HFFc6 (cell line): ENCODE measurements at regions not wholly inside any gene's neighbourhood (a gene's known extent, or its start where the extent isn't known, plus 50 kb on each side); places are given as distances from the start of the nearest gene placed in this dataset.

Experiments used
- DNase-seq: peaks from one replicate; pipeline ENCODE4 v3.0.0-alpha.2; 2018
- H3K27ac Mint-ChIP-seq: 2 replicates; pipeline ENCODE4 v1.8.0; 2020; ENCODE audit warnings: mild to moderate bottlenecking, mixed read lengths
- H3K27me3 Mint-ChIP-seq: 2 replicates; pipeline ENCODE4 v1.8.0; 2021; ENCODE audit warnings: mild to moderate bottlenecking, moderate library complexity, mixed read lengths; ENCODE audit not compliant: insufficient read depth
- H3K36me3 Mint-ChIP-seq: 2 replicates; pipeline ENCODE4 v1.8.0; 2021; ENCODE audit warnings: low read depth, mixed read lengths
- H3K4me1 Mint-ChIP-seq: 2 replicates; pipeline ENCODE4 v1.8.0; 2020; ENCODE audit warnings: low read depth, mixed read lengths
- H3K4me3 Mint-ChIP-seq: 2 replicates; pipeline ENCODE4 v1.8.0; 2020; ENCODE audit warnings: mild to moderate bottlenecking, moderate library complexity, mixed read lengths
- H3K9me3 Mint-ChIP-seq: 2 replicates; pipeline ENCODE4 v1.8.0; 2020; ENCODE audit warnings: mild to moderate bottlenecking, mixed read lengths
- CTCF ChIP-seq: fragments of 200-600 bp; sonication (generic); IDR thresholded peaks from 2 replicates; pipeline ENCODE4 v1.5.0; 2021; ENCODE audit warnings: antibody characterized with exemption, mild to moderate bottlenecking

- peaks cover 27% of the 10 kb centered on the region for H3K9me3 Mint-ChIP-seq
- H3K4me1 Mint-ChIP-seq = no peaks in the 10 kb centered on the region
- no peaks in the 10 kb centered on the region for H3K27me3 Mint-ChIP-seq
- no peak overlapping the region for H3K27ac Mint-ChIP-seq
- DNase-seq = no peak
- H3K36me3 Mint-ChIP-seq = no peaks in the 10 kb centered on the region
- TF ChIP-seq CTCF = no peak
- no peak overlapping the region for H3K4me3 Mint-ChIP-seq
Observed at GRCh38 chrX:26414534-26414933, 198.6 kb downstream of the MAGEB5 start.

- no peak overlapping the region for H3K27ac Mint-ChIP-seq
- H3K9me3 Mint-ChIP-seq = peaks cover 4% of the 10 kb centered on the region; the same call in 1 of the 2 replicates
- no peak for DNase-seq
- H3K4me3 Mint-ChIP-seq = no peak overlapping the region
- H3K4me1 Mint-ChIP-seq = no peaks in the 10 kb centered on the region
- H3K36me3 Mint-ChIP-seq = no peaks in the 10 kb centered on the region
- no peaks in the 10 kb centered on the region for H3K27me3 Mint-ChIP-seq
- no peak for TF ChIP-seq CTCF
Observed at GRCh38 chrX:26411045-26411444, 195.1 kb downstream of the MAGEB5 start.

GRCh38 chrX:26409636-26410035 lies 193.7 kb downstream of the MAGEB5 start:
- no peak for DNase-seq
- H3K27me3 Mint-ChIP-seq = no peaks in the 10 kb centered on the region
- H3K9me3 Mint-ChIP-seq = peaks cover 4% of the 10 kb centered on the region; the same call in 1 of the 2 replicates
- no peak overlapping the region for H3K27ac Mint-ChIP-seq
- no peaks in the 10 kb centered on the region for H3K36me3 Mint-ChIP-seq
- H3K4me1 Mint-ChIP-seq = no peaks in the 10 kb centered on the region
- no peak overlapping the region for H3K4me3 Mint-ChIP-seq
- TF ChIP-seq CTCF = no peak

- no peak overlapping the region for H3K4me3 Mint-ChIP-seq
- no peaks in the 10 kb centered on the region for H3K27me3 Mint-ChIP-seq
- no peaks in the 10 kb centered on the region for H3K4me1 Mint-ChIP-seq
- H3K27ac Mint-ChIP-seq = no peak overlapping the region
- peaks cover 2% of the 10 kb centered on the region for H3K9me3 Mint-ChIP-seq
- DNase-seq = no peak
- no peaks in the 10 kb centered on the region for H3K36me3 Mint-ChIP-seq
- TF ChIP-seq CTCF = no peak
Observed at GRCh38 chrX:26387906-26388305, 171.9 kb downstream of the MAGEB5 start.

- Mint-ChIP-seq H3K9me3 (no peaks in the 10 kb centered on the region), H3K4me1 (no peaks in the 10 kb centered on the region), H3K27me3 (no peaks in the 10 kb centered on the region), H3K4me3 (no peak overlapping the region), H3K27ac (no peak overlapping the region), H3K36me3 (no peaks in the 10 kb centered on the region)
- TF ChIP-seq CTCF = no peak
- DNase-seq = no peak
Observed at GRCh38 chrX:26376037-26376708, 160.2 kb downstream of the MAGEB5 start.

- Mint-ChIP-seq H3K4me3 (no peak overlapping the region), H3K4me1 (no peaks in the 10 kb centered on the region), H3K27ac (no peak overlapping the region), H3K36me3 (no peaks in the 10 kb centered on the region), H3K9me3 (no peaks in the 10 kb centered on the region), H3K27me3 (no peaks in the 10 kb centered on the region)
- TF ChIP-seq CTCF = no peak
- DNase-seq = no peak
Observed at GRCh38 chrX:26375346-26375745, 159.4 kb downstream of the MAGEB5 start.
